ENCODE measurements at regions not wholly inside any gene's neighbourhood (a gene's known extent, or its start where the extent isn't known, plus 50 kb on each side); places are given as distances from the start of the nearest gene placed in this dataset.

DNA sequence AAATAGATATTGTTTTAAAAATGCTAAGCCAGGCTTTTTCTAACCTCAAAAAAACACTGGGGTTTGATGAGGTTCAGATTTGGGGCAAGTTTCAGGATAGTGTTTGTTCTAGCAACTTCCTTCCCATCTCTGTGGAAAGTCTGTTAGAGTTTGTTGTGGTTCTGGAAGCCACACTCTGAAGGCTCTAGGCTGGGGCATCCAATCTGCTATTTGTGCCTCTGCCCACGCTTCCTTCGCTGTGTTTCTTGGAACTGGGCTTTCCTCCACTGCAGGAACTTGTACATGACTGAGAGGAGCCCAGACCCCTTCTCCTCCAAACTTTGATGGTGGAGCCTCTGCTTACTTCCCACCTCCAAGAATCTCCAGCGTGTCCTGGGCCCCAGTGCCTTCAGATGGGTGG lies 108.5 kb upstream of the SLC25A13 start:
- H3K27ac ChIP-seq = no peak overlapping the region
- H2AFZ ChIP-seq = no peak overlapping the region
- no peaks in the 10 kb centered on the region for H3K9me2 ChIP-seq (ENCODE audit: insufficient read depth)
- ChIA-PET POLR2A (ENCODE audit: unreplicated experiment) (no interaction called here), CTCF (no interaction called here)
- H3K79me2 ChIP-seq (ENCODE audit: low read depth) = no peaks in the 10 kb centered on the region
- no peak overlapping the region for H3K4me2 ChIP-seq
- H3K9me3 ChIP-seq (ENCODE audit: insufficient read depth, low read depth) = no peaks in the 10 kb centered on the region
- no peaks in the 10 kb centered on the region for H3K27me3 ChIP-seq (ENCODE audit: insufficient read depth, low read depth)
- no peak overlapping the region for H3K4me3 ChIP-seq
- intact Hi-C loops (cut with micrococcal nuclease; ENCODE audit: unreplicated experiment) = no loop called here
- TF ChIP-seq EZH2 (IDR thresholded peaks at IDR 0.05; ENCODE audit: low read depth) = no peak
- TF ChIP-seq, protein P1, sequence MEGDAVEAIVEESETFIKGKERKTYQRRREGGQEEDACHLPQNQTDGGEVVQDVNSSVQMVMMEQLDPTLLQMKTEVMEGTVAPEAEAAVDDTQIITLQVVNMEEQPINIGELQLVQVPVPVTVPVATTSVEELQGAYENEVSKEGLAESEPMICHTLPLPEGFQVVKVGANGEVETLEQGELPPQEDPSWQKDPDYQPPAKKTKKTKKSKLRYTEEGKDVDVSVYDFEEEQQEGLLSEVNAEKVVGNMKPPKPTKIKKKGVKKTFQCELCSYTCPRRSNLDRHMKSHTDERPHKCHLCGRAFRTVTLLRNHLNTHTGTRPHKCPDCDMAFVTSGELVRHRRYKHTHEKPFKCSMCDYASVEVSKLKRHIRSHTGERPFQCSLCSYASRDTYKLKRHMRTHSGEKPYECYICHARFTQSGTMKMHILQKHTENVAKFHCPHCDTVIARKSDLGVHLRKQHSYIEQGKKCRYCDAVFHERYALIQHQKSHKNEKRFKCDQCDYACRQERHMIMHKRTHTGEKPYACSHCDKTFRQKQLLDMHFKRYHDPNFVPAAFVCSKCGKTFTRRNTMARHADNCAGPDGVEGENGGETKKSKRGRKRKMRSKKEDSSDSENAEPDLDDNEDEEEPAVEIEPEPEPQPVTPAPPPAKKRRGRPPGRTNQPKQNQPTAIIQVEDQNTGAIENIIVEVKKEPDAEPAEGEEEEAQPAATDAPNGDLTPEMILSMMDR (conservative IDR thresholded peaks at IDR 0.05) = no peak
- no peaks in the 10 kb centered on the region for H3K36me3 ChIP-seq (ENCODE audit: low read depth)
- no TSS peak for BruUV-seq (replicated peaks)
- H4K20me1 ChIP-seq (ENCODE audit: insufficient read depth) = no peaks in the 10 kb centered on the region
- H3F3A ChIP-seq (ENCODE audit: insufficient read depth, low read depth) = peaks cover 9% of the 10 kb centered on the region; the same call in 1 of the 2 replicates
- H3K4me1 ChIP-seq (replicated peaks; ENCODE audit: insufficient read depth) = peaks cover 17% of the 10 kb centered on the region
- no peak for DNase-seq

DNA sequence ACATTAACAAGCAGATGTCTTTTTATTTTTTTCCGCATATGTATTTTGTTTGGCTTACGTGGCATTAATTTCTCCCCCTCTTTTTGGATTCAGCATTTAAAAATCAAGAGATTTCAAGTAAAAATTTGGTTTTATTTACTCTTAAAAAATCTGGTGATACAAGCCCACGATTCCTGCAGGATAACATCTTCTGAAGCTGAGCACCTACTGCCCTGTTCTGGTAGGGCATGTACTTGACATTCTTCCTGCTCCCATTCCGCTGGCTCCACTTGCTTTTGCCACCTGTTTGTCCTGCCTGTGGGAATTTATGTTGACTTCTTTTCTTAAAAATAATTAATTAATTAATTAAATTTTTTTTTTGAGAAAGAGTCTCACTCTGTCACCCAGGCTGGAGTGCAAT lies 105.2 kb upstream of the SLC25A13 start:
- Histone ChIP-seq H3K27me3 (ENCODE audit: insufficient read depth, low read depth) (no peaks in the 10 kb centered on the region), H4K20me1 (ENCODE audit: insufficient read depth) (no peaks in the 10 kb centered on the region), H3K36me3 (ENCODE audit: low read depth) (no peaks in the 10 kb centered on the region), H3K27ac (no peak overlapping the region), H3K9me3 (ENCODE audit: insufficient read depth, low read depth) (no peaks in the 10 kb centered on the region), H3K4me2 (no peak overlapping the region), H3K4me3 (no peak overlapping the region), H3K79me2 (ENCODE audit: low read depth) (no peaks in the 10 kb centered on the region), H3F3A (ENCODE audit: insufficient read depth, low read depth) (peaks cover 9% of the 10 kb centered on the region; the same call in 1 of the 2 replicates), H2AFZ (no peak overlapping the region), H3K9me2 (ENCODE audit: insufficient read depth) (no peaks in the 10 kb centered on the region), H3K4me1 (replicated peaks; ENCODE audit: insufficient read depth) (peaks cover 17% of the 10 kb centered on the region)
- CTCF ChIA-PET = no interaction called here
- no peak for TF ChIP-seq EZH2 (IDR thresholded peaks at IDR 0.05; ENCODE audit: low read depth)
- TF ChIP-seq, protein P1 (conservative IDR thresholded peaks at IDR 0.05) = no peak
- POLR2A ChIA-PET (ENCODE audit: unreplicated experiment) = no interaction called here
- BruUV-seq (replicated peaks) = no TSS peak
- no peak for DNase-seq
- intact Hi-C loops (cut with micrococcal nuclease; ENCODE audit: unreplicated experiment) = no loop called here

DNA sequence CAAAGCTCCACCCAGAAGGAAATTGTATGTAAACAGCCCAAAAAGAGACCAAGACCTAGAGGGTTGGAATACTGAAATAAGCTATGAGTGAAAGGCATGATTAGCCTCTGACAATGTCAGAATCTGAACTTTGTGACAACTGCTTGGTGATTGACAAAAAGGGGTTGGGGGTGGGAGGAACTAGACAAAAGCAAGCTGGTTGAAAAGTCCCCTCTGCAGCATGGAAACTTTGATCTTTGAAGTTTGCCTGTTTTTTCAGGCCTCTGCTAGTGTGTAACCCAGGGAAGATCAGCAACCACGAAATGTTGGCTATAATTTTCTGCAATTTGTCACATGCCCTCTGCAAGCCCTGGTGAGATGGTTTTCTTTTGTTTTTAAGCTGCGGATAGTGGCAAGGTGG lies 104.8 kb upstream of the SLC25A13 start:
- ChIA-PET POLR2A (ENCODE audit: unreplicated experiment) (no interaction called here), CTCF (no interaction called here)
- TF ChIP-seq EZH2 (IDR thresholded peaks at IDR 0.05; ENCODE audit: low read depth) = no peak
- TF ChIP-seq, protein P1 (conservative IDR thresholded peaks at IDR 0.05) = no peak
- Histone ChIP-seq H3K27ac (peak overlapping the region; percentile 35; the same call in 1 of the 2 replicates), H3K9me2 (ENCODE audit: insufficient read depth) (no peaks in the 10 kb centered on the region), H3K4me3 (no peak overlapping the region), H3K36me3 (ENCODE audit: low read depth) (no peaks in the 10 kb centered on the region), H2AFZ (no peak overlapping the region), H3K4me2 (peak overlapping the region; percentile 53), H3K4me1 (replicated peaks; ENCODE audit: insufficient read depth) (peaks cover 17% of the 10 kb centered on the region), H3K9me3 (ENCODE audit: insufficient read depth, low read depth) (no peaks in the 10 kb centered on the region), H4K20me1 (ENCODE audit: insufficient read depth) (no peaks in the 10 kb centered on the region), H3K27me3 (ENCODE audit: insufficient read depth, low read depth) (no peaks in the 10 kb centered on the region), H3F3A (ENCODE audit: insufficient read depth, low read depth) (peaks cover 9% of the 10 kb centered on the region; the same call in 1 of the 2 replicates), H3K79me2 (ENCODE audit: low read depth) (no peaks in the 10 kb centered on the region)
- BruUV-seq (replicated peaks) = no TSS peak
- intact Hi-C loops (cut with micrococcal nuclease; ENCODE audit: unreplicated experiment) = no loop called here
- no peak for DNase-seq

All from PC-9 (cell line).